ENCODE measurements at regions not wholly inside any gene's neighbourhood (a gene's known extent, or its start where the extent isn't known, plus 50 kb on each side); places are given as distances from the start of the nearest gene placed in this dataset.

DNA sequence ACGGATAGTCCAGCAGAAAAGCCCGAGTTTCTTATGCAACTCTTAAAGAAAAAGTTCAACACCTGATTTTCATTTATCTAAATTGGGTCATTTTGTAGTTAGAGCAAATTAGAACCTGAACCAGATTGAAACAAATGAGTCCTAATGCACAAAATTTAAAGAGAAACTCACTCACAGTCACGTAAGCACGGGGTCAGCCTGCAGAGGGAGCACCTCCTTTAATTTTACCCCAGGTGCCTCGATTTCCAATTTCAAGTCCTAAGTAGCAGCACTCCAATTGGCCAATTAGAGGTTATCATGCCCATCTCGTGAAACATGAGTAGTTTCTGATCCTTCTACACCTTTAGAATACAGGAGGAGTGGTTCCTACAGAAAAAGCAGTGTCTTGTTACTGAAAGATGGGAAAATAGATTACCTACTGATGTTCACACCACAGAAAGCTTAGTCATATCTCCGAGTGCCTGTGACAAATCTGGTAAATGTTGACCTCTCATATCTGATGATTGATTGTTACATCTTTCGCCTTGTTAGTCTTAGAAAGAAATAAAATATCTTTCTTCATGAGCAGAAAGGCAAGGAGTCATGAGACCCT is 1929.8 kb upstream of the LRRTM1 start:
- TF ChIP-seq, protein P1, sequence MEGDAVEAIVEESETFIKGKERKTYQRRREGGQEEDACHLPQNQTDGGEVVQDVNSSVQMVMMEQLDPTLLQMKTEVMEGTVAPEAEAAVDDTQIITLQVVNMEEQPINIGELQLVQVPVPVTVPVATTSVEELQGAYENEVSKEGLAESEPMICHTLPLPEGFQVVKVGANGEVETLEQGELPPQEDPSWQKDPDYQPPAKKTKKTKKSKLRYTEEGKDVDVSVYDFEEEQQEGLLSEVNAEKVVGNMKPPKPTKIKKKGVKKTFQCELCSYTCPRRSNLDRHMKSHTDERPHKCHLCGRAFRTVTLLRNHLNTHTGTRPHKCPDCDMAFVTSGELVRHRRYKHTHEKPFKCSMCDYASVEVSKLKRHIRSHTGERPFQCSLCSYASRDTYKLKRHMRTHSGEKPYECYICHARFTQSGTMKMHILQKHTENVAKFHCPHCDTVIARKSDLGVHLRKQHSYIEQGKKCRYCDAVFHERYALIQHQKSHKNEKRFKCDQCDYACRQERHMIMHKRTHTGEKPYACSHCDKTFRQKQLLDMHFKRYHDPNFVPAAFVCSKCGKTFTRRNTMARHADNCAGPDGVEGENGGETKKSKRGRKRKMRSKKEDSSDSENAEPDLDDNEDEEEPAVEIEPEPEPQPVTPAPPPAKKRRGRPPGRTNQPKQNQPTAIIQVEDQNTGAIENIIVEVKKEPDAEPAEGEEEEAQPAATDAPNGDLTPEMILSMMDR (IDR thresholded peaks at IDR 0.05; ENCODE audit: insufficient read depth, low read length, poor library complexity, severe bottlenecking): no peak
- TF ChIP-seq EZH2phosphoT487 (conservative IDR thresholded peaks at IDR 0.05; ENCODE audit: low read length): no peak

Data from SU-DHL-6 (cell line).